B cell (primary cell): ENCODE measurements at regions not wholly inside any gene's neighbourhood (a gene's known extent, or its start where the extent isn't known, plus 50 kb on each side); places are given as distances from the start of the nearest gene placed in this dataset.

ENCODE experiments used
- ATAC-seq: fragments of 200-7000 bp; cut with Tn5 transposase; one replicate; pipeline ENCODE4 v1.10.0; 2021; ENCODE audit warnings: low read depth, mild to moderate bottlenecking, moderate number of reproducible peaks, moderate library complexity
- CTCF ChIA-PET: fragments of 350-600 bp; sonication (Branson Sonifier 250); formaldehyde crosslinking; loops from one replicate; lab custom pipeline; 2021; ENCODE audit warnings: antibody characterized with exemption, inconsistent platforms; lab: Charles Lee
- POLR2A ChIA-PET: fragments of 350-600 bp; sonication (Branson Sonifier 250); formaldehyde crosslinking; loops from one replicate; lab custom pipeline; 2021; ENCODE audit warnings: antibody characterized with exemption; lab: Charles Lee
- DNase-seq: peaks from one replicate; pipeline ENCODE4 v3.0.0; 2013
- H2AFZ ChIP-seq: 2 replicates; pipeline ENCODE4 v1.6.1; 2012; ENCODE audit warnings: mild to moderate bottlenecking, low read depth, low read length; ENCODE audit not compliant: insufficient read depth, poor library complexity, severe bottlenecking
- H3K27ac ChIP-seq, 2 donors: 1 replicate in 1 of 2; 2 replicates in 1 of 2; pipeline ENCODE4 v1.5.1; 2012 to 2013; ENCODE audit warnings: low read length in 2 of 2, mild to moderate bottlenecking in 2 of 2, moderate library complexity in 1 of 2
- H3K27me3 ChIP-seq, 4 experiments: fragments of 200-600 bp in 1 of 4; sonication (generic) in 1 of 4; replicated peaks in 1 of 4; 1 replicate in 2 of 4; 2 replicates in 2 of 4; pipeline versions ENCODE4 v1.6.1 to v1.7.0; 2013 to 2016; ENCODE audit warnings: low read length in 3 of 4, mild to moderate bottlenecking in 2 of 4, mixed read lengths in 1 of 4, moderate library complexity in 1 of 4; ENCODE audit not compliant: insufficient read depth in 4 of 4, control insufficient read depth in 3 of 4; ENCODE audit errors: control extremely low read depth in 1 of 4
- H3K36me3 ChIP-seq, 2 experiments: replicated peaks in 1 of 2; 1 replicate in 1 of 2; 2 replicates in 1 of 2; pipeline versions ENCODE4 v1.6.1 to v1.7.1; 2013; ENCODE audit warnings: low read length in 1 of 2; ENCODE audit not compliant: insufficient read depth in 2 of 2, control insufficient read depth in 1 of 2; ENCODE audit errors: control extremely low read depth in 1 of 2, extremely low read depth in 1 of 2
- H3K4me1 ChIP-seq, 2 donors: fragments of 200-600 bp in 1 of 2; sonication (generic) in 1 of 2; 1 replicate in 1 of 2; 2 replicates in 1 of 2; pipeline versions ENCODE4 v1.5.1 to v1.6.1; 2013 to 2017; ENCODE audit warnings: low read length in 2 of 2; ENCODE audit not compliant: control insufficient read depth in 2 of 2, insufficient read depth in 2 of 2
- H3K4me2 ChIP-seq: replicated peaks from 2 replicates; pipeline ENCODE3; 2012; ENCODE audit warnings: mild to moderate bottlenecking, low read depth, low read length; ENCODE audit not compliant: poor library complexity, severe bottlenecking
- H3K4me3 ChIP-seq, 5 experiments: fragments of 200-600 bp in 1 of 5; sonication (generic) in 1 of 5; 1 replicate in 3 of 5; 2 replicates in 2 of 5; pipeline versions ENCODE4 v1.5.1 to v1.7.0; 2011 to 2016; ENCODE audit warnings: low read length in 4 of 5, mild to moderate bottlenecking in 4 of 5, low read depth in 2 of 5, control low read depth in 1 of 5, moderate library complexity in 1 of 5; ENCODE audit not compliant: insufficient read depth in 1 of 5; ENCODE audit errors: control extremely low read depth in 1 of 5, extremely low read depth in 1 of 5
- H3K79me2 ChIP-seq: fragments of 200-600 bp; sonication (generic); one replicate; pipeline ENCODE4 v1.6.0; 2016; ENCODE audit warnings: low read length; ENCODE audit not compliant: control insufficient read depth, insufficient read depth
- H3K9ac ChIP-seq: fragments of 200-600 bp; sonication (generic); 2 replicates; pipeline ENCODE4 v1.6.1; 2017; ENCODE audit warnings: mild to moderate bottlenecking, low read length, moderate library complexity
- H3K9me3 ChIP-seq, 3 donors: one replicate each; pipeline versions ENCODE4 v1.6.1 to v1.7.1; 2013; ENCODE audit warnings: low read length in 2 of 3; ENCODE audit not compliant: control insufficient read depth in 2 of 3, insufficient read depth in 1 of 3; ENCODE audit errors: control extremely low read depth in 1 of 3
- H4K20me1 ChIP-seq: 2 replicates; pipeline ENCODE4 v1.6.0; 2012; ENCODE audit warnings: mild to moderate bottlenecking, low read length; ENCODE audit not compliant: insufficient read depth, control insufficient read depth, poor library complexity, severe bottlenecking
- H3K27ac Mint-ChIP-seq: one replicate; pipeline ENCODE4 v1.8.0; 2021; ENCODE audit warnings: mixed read lengths
- H3K27me3 Mint-ChIP-seq: one replicate; pipeline ENCODE4 v1.8.0; 2021; ENCODE audit warnings: mixed read lengths
- H3K4me1 Mint-ChIP-seq: one replicate; pipeline ENCODE4 v1.8.0; 2021; ENCODE audit warnings: mixed read lengths
- H3K4me3 Mint-ChIP-seq: one replicate; pipeline ENCODE4 v1.8.0; 2021; ENCODE audit warnings: mixed read lengths
- H3K9me3 Mint-ChIP-seq: one replicate; pipeline ENCODE4 v1.8.0; 2022; ENCODE audit warnings: mixed read lengths; ENCODE audit not compliant: insufficient read depth
- CTCF ChIP-seq: fragments of 200-600 bp; IDR thresholded peaks from one replicate; pipeline ENCODE4 v1.8.0; 2022; ENCODE audit warnings: antibody characterized with exemption, mild to moderate bottlenecking
- EZH2 ChIP-seq: IDR thresholded peaks from 2 replicates; pipeline ENCODE4 v1.6.1; 2012; ENCODE audit warnings: borderline replicate concordance, low read depth, mild to moderate bottlenecking, moderate library complexity, low read length; ENCODE audit not compliant: insufficient read depth, poor library complexity, severe bottlenecking
- WGBS: methylation state at CpG from one replicate; pipeline ENCODE4 v1.1.5; 2013; ENCODE audit warnings: missing lambda C conversion rate; ENCODE audit not compliant: insufficient coverage; 5-methylcytosine and 5-hydroxymethylcytosine counted together
- intact Hi-C: fragments of 100-400 bp; cut with micrococcal nuclease; formaldehyde crosslinking; loops from one replicate; pipeline ENCODE4 v1.10.0; 2022

GRCh38 chr3:118682921-118683320, 351.7 kb downstream of the IGSF11 start:
- no peak for TF ChIP-seq CTCF
- TF ChIP-seq EZH2 = no peak
- 94% methylated on average over 2 of the region's 2 CpGs for WGBS
- H3K4me2 ChIP-seq = no peak overlapping the region
- no peak overlapping the region for H3K27ac Mint-ChIP-seq
- H3K4me1 ChIP-seq = no peaks in the 10 kb centered on the region
- H3K27me3 ChIP-seq = no peaks in the 10 kb centered on the region
- H3K4me3 ChIP-seq = no peak overlapping the region
- no peaks in the 10 kb centered on the region for H3K79me2 ChIP-seq
- CTCF ChIA-PET = no interaction called here
- no peak overlapping the region for H3K9ac ChIP-seq
- no peaks in the 10 kb centered on the region for H3K27me3 Mint-ChIP-seq
- H3K9me3 ChIP-seq = peaks cover 0 to 4% (median 1%) of the 10 kb centered on the region in 3 donors
- intact Hi-C loops = no loop called here
- no peak overlapping the region for H3K27ac ChIP-seq
- H3K36me3 ChIP-seq = no peaks in the 10 kb centered on the region
- DNase-seq (no peak), ATAC-seq (no peak)
- peaks cover 3% of the 10 kb centered on the region for H3K9me3 Mint-ChIP-seq
- H3K4me3 Mint-ChIP-seq = no peak overlapping the region
- H2AFZ ChIP-seq = no peak overlapping the region
- no peaks in the 10 kb centered on the region for H3K4me1 Mint-ChIP-seq
- POLR2A ChIA-PET = no interaction called here
- no peaks in the 10 kb centered on the region for H4K20me1 ChIP-seq

GRCh38 chr3:118683636-118684035, 351.0 kb downstream of the IGSF11 start:
- Histone ChIP-seq H3K9ac (no peak overlapping the region), H3K36me3 (no peaks in the 10 kb centered on the region), H4K20me1 (no peaks in the 10 kb centered on the region), H3K4me1 (no peaks in the 10 kb centered on the region), H2AFZ (no peak overlapping the region), H3K79me2 (no peaks in the 10 kb centered on the region), H3K4me3 (no peak overlapping the region), H3K27me3 (no peaks in the 10 kb centered on the region), H3K27ac (no peak overlapping the region), H3K4me2 (no peak overlapping the region), H3K9me3 (peaks cover 0 to 4% (median 1%) of the 10 kb centered on the region in 3 donors)
- ChIA-PET CTCF (no interaction called here), POLR2A (no interaction called here)
- no peaks in the 10 kb centered on the region for H3K27me3 Mint-ChIP-seq
- no peak overlapping the region for H3K4me3 Mint-ChIP-seq
- H3K4me1 Mint-ChIP-seq = no peaks in the 10 kb centered on the region
- peaks cover 3% of the 10 kb centered on the region for H3K9me3 Mint-ChIP-seq
- intact Hi-C loops = no loop called here
- TF ChIP-seq EZH2 (no peak), CTCF (no peak)
- WGBS = 89% methylated on average over 6 of the region's 6 CpGs
- no peak overlapping the region for H3K27ac Mint-ChIP-seq
- ATAC-seq (no peak), DNase-seq (no peak)
